Ascending aorta (tissue), 2 donors: ENCODE measurements at regions not wholly inside any gene's neighbourhood (a gene's known extent, or its start where the extent isn't known, plus 50 kb on each side); places are given as distances from the start of the nearest gene placed in this dataset.
A peak's percentile ranks its signal among the peaks of the same experiment; 100 is the strongest.

ENCODE experiments used
- DNase-seq, 2 donors: peaks; one replicate each; pipeline ENCODE4 v3.0.0-alpha.2; 2019; ENCODE audit warnings: low spot score in 2 of 2
- H3K27ac ChIP-seq, 2 donors: fragments of 200-600 bp; sonication (generic); one replicate each; pipeline ENCODE4 v1.5.1; 2016 to 2017; ENCODE audit warnings: mild to moderate bottlenecking in 1 of 2
- H3K27me3 ChIP-seq: fragments of 200-600 bp; sonication (generic); one replicate; pipeline ENCODE4 v1.5.1; 2017
- H3K36me3 ChIP-seq, 2 donors: fragments of 200-600 bp; sonication (generic); one replicate each; pipeline ENCODE4 v1.5.1; 2016
- H3K4me1 ChIP-seq, 2 donors: fragments of 200-600 bp; sonication (generic); one replicate each; pipeline ENCODE4 v1.5.1; 2016 to 2017; ENCODE audit warnings: mild to moderate bottlenecking in 1 of 2
- H3K4me3 ChIP-seq, 2 donors: fragments of 200-600 bp; sonication (generic); one replicate each; pipeline ENCODE4 v1.5.1; 2016 to 2017; ENCODE audit warnings: mild to moderate bottlenecking in 1 of 2
- H3K9me3 ChIP-seq, 2 donors: fragments of 200-600 bp; sonication (generic); one replicate each; pipeline ENCODE4 v1.5.1; 2016
- CTCF ChIP-seq, 3 experiments: fragments of 200-600 bp in 2 of 3; fragments of 450-650 bp in 1 of 3; sonication (generic) in 2 of 3; IDR thresholded peaks; one replicate each; pipeline ENCODE4 v1.5.1; 2016 to 2019; ENCODE audit warnings: antibody characterized with exemption in 3 of 3, mild to moderate bottlenecking in 1 of 3, moderate library complexity in 1 of 3
- intact Hi-C: fragments of 100-400 bp; cut with DNase I; formaldehyde crosslinking; loops from one replicate; pipeline ENCODE4 v1.15.1; 2023

GRCh38 chr2:61677306-61677705 lies 139.2 kb upstream of the XPO1 start:
- TF ChIP-seq CTCF (IDR thresholded peaks at IDR 0.05): no peak
- intact Hi-C loops: no loop called here
- Histone ChIP-seq H3K27ac (no peak overlapping the region), H3K36me3 (no peaks in the 10 kb centered on the region), H3K9me3 (no peaks in the 10 kb centered on the region), H3K4me1 (no peaks in the 10 kb centered on the region), H3K4me3 (no peak overlapping the region), H3K27me3 (no peaks in the 10 kb centered on the region)
- DNase-seq: no peak

- Histone ChIP-seq H3K9me3 (no peaks in the 10 kb centered on the region), H3K27ac (no peak overlapping the region), H3K4me1 (no peaks in the 10 kb centered on the region), H3K4me3 (no peak overlapping the region), H3K27me3 (no peaks in the 10 kb centered on the region), H3K36me3 (no peaks in the 10 kb centered on the region)
- intact Hi-C loops: no loop called here
- no peak for TF ChIP-seq CTCF (IDR thresholded peaks at IDR 0.05)
- no peak for DNase-seq
These were observed 137.0 kb upstream of the XPO1 start for GRCh38 chr2:61675204-61675603.

GRCh38 chr2:61671561-61672315 lies 133.6 kb upstream of the XPO1 start:
- intact Hi-C loops: no loop called here
- H3K27ac ChIP-seq: peak overlapping the region; percentile 60
- H3K36me3 ChIP-seq: no peaks in the 10 kb centered on the region
- no peaks in the 10 kb centered on the region for H3K27me3 ChIP-seq
- H3K4me3 ChIP-seq: peak overlapping the region in 1 of 2 donors; percentile 40
- H3K4me1 ChIP-seq: no peaks in the 10 kb centered on the region
- H3K9me3 ChIP-seq: no peaks in the 10 kb centered on the region
- DNase-seq: no peak
- TF ChIP-seq CTCF (IDR thresholded peaks at IDR 0.05): no peak

GRCh38 chr2:61670591-61671501 lies 132.7 kb upstream of the XPO1 start:
- intact Hi-C loops: no loop called here
- no peak for DNase-seq

GRCh38 chr2:61664190-61664589 lies 126.0 kb upstream of the XPO1 start:
- Histone ChIP-seq H3K36me3 (no peaks in the 10 kb centered on the region), H3K4me1 (peaks cover 0 to 5% of the 10 kb centered on the region in 2 donors), H3K27ac (no peak overlapping the region), H3K27me3 (no peaks in the 10 kb centered on the region), H3K4me3 (no peak overlapping the region), H3K9me3 (no peaks in the 10 kb centered on the region)
- TF ChIP-seq CTCF (IDR thresholded peaks at IDR 0.05): no peak
- DNase-seq: no peak
- intact Hi-C loops: no loop called here

More at GRCh38 chr2:61670591-61671501, 132.7 kb upstream of the XPO1 start:
- Histone ChIP-seq H3K27ac (peak overlapping the region; percentile 60), H3K9me3 (no peaks in the 10 kb centered on the region), H3K4me1 (no peaks in the 10 kb centered on the region), H3K36me3 (no peaks in the 10 kb centered on the region), H3K27me3 (no peaks in the 10 kb centered on the region), H3K4me3 (peak overlapping the region; percentile 40 to 51)
- TF ChIP-seq CTCF (IDR thresholded peaks at IDR 0.05): no peak
